H54 (cell line): ENCODE measurements at regions not wholly inside any gene's neighbourhood (a gene's known extent, or its start where the extent isn't known, plus 50 kb on each side); places are given as distances from the start of the nearest gene placed in this dataset.

Source experiments
- DNase-seq: peaks from one replicate; pipeline ENCODE4 v3.0.0; 2011; ENCODE audit warnings: low spot score, mixed read lengths; ENCODE audit not compliant: insufficient read length
- FAIRE-seq: peaks from 3 replicates; lab custom pipeline; 2011; peaks lifted over from hg19 to GRCh38; lab: Jason Lieb, UNC
- POLR2A ChIP-seq: IDR thresholded peaks from 2 replicates; pipeline ENCODE4 v1.6.1; 2011; ENCODE audit warnings: low read depth, mild to moderate bottlenecking, low read length

DNA sequence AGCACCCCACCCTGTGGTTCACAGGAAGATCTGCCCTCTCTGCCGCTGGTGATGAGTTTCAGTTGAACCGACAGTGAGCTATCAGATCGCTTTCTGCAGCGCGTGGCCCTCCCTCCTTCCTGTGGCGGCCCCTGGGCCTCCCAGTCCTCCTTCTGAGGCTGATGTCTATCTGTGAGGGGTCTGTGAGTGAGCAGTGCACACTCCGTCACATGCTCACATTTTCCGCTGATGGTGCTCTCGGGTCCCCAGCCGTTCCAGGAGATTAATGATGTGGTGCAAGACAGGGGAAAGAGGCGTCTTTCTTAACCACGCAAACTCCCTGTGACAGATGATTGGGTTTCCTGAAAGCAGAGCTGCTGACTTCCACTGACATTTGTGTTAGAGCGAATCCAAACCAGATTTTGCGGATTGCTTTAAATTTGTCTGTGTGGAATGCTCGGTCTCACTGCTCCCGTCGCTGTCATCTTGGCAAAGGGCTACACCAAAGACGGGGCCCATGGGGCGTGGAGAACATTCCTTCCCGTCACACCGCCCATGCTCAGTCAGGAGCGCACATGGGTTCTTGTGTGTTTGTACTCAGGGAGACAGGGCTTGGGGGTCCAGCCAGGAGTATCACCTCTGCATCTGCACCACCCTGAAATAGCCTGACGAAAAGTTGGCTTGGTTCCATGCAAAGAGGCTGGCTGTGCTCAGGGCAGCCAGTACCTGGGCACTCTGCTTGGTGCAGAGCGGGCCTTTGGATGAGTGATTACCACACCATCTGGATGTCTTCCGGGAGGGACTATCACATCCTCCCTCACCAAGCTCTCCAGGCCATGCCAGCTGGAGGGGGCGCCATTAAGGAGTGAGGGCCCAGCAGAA lies 154.7 kb upstream of the HS6ST1 start:
- FAIRE-seq (no peak), DNase-seq (no peak)
- no peak for TF ChIP-seq POLR2A

DNA sequence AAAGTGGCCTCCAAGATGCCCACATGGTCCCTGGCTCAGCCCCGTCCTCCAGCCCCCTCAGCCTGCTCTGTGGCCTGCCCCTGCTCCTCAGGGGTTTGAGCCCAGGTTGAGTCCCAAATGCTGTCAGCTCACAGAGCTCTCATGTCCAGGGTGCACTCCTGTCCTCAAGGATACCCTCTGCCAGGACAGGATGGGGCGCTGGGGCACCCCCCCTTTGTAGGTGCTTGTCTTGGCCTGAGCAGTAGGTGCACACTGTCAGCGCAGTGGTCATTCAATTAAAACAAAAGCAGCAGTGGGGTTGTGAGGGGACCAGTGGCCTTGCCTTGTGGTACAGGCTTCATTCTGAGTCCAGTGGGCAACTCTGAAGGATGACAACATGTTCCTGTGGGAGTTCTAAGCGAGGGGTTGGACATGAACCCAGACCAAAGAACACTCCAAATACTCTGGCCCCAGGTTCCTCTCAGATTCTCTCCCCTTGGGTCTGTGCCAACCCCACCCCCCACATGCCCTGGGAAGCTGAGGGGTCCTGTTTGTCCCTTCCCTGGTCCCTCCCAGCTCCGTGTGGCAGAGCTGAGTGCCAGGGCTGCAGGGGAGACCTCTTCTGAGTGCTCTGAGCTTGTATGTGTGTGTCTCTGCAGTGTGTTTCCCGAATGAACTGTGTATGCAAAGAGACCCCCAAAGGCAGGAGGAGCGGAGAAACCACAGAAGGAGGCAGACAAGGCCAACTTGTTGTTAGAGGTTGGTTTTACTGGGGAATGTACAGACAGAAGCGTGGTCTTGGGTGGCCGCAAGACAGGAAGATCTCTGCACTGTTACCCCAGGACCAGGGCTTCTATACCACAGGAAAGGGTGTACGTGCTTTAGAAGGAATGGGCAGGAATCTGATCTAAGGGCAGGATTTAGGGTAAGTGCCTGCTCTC lies 155.6 kb upstream of the HS6ST1 start:
- no peak for TF ChIP-seq POLR2A
- DNase-seq (no peak), FAIRE-seq (no peak)

DNA sequence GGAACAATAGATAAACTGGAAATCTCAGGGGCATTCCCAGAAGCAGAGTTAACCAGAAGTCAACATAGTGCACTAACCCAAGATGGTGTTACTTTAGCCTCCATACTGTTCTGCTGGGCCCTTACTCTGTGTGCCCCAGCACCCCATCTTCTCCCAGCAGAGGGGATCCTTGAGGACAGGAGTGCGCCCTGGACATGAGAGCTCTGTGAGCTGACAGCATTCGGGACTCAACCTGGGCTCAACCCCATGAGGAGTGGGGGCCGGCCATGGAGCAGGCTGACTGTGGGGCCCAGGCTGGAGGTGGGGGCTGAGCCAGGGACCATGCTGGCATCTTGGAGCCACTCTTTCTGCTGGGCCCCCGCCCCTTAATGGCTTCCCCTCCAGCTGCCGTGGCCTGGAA lies 156.3 kb upstream of the HS6ST1 start:
- DNase-seq (no peak), FAIRE-seq (no peak)
- TF ChIP-seq POLR2A, result no peak

DNA sequence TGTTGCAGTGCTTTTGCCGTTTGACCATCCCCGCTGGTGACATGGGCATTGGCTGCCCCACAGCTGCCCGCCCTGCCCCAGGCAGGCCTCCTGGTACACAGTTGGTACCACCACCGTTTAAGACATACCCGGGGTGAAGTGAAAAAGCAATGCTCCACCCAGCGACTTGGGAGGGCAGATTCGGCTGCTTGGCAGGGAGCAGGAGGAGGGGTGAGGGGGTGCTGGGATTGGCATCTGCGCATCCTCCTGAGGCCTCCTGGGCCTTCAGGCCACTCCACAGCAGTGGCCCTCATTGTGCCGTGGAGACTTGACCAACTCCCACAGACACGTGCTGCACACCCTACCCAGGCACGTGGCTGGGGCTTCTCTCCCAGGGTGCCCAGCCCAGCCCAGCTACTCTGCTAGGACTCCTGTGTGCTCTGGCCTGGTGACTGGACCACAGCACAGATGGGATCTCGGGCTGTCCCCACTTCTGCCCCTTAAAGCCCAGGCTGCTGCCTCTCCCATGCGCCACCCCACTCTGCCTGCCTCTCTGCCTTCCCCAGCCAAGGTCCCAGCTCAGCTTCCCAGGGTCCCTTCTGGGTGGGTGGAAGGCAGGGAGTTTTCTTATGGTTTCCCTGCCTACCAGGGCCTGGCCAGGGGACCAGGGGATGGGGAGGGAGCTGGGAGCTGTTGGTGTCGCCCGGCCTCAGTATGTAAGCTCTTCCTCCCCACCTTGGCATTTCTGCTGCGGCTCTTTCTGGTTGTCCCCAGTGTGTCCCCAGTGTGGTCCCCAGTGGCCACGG lies 157.0 kb upstream of the HS6ST1 start:
- TF ChIP-seq POLR2A, result no peak
- no peak for DNase-seq
- FAIRE-seq, result no peak

DNA sequence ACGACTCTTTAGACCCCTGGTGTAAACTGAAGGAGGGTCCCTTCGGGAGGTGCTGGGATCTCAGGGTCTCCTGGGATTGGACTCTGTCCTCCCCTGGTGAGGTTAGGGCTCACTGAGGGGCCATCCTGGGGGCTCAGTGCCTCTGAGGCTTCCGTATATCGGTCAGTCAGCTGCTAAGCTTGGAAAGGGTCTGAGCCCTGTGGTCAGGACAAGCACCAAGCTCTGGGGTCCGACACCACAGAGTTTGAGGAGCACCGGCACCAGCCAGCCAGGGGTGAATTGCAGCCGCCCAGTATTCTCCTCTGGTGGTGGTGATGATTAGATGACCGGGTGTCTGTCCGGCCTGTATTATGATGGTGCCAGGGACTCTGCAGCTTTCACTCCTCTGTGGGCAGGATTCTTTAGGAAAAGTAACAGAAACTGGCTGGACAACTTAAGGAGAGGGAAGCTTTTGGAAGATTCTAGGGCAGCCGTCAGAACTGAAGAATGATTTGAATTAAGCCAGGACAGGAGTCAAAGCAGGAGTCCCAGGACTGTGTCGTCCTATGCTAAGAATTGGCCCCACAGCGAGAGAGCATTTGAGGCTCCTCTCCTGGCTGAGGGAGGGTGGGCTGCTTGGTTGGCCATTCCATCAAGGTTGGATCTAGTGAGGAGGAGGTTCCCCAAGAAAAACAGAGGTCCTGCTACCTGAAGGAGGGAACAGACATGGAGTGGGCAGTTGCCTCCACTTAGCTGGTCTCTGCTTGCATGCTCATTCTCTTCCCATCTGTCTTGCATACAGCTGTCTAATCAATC lies 158.6 kb upstream of the HS6ST1 start:
- FAIRE-seq (no peak), DNase-seq (no peak)
- TF ChIP-seq POLR2A, result no peak

DNA sequence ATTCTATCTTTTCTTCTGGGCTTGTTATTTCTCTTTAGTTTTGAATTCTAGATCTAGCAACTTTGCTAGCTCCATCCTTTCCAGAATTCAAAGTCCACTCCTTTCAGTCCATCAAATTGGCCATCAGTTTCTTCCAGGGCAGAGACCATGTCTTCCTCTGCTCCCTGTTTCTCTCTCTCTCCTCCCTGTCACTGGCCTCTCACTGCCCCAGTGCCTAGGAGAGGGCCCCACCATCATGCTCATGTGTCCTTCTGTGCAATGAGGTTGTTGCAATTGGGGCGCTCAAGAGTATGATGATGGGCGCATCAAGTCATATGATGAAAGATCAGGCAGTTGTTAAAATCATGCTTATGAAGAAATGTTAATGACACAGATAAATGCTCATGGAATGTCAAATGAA lies 159.2 kb upstream of the HS6ST1 start:
- no peak for FAIRE-seq
- no peak for DNase-seq
- no peak for TF ChIP-seq POLR2A

DNA sequence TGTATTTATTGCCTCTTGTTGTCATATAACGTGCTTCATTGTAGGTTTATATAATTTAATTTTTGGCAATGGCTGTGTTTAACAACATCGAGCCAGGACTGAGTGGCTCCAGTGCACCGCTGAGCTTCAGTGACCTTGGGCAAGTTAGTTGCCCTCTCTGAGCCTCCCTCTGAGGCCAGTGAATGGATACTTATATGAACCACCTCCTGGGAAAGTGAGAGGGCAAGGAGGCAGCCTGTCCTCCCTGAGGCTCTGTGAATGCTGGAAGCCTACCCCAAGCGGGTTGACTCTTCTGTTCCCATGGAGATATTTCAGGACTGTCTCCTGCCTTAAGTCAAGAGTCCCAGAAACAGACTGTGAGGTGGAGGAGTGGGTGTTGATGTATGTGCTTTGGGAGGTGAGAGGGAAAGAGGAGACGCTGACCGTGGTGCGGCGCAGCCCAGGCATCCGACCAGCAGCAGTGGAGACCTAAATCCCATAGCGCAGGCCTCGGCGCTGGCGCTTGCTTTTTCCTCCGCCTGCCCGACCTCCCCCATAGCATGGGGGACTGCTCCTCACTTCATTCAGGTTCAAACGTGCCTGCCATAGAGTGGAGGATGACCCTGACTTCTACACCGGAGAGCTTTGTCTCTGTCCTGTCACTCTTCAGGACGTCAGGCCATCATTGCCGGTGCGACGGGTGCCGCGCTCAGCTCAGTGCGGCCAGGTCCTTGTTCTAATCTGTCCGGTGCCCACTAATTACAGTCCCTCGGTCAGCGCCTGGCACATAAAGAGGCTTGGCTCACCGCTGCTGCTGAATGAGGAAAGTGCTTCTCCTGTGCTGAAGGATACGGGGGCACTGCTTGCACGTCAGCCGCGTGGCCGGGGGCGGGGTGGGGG lies 167.3 kb upstream of the HS6ST1 start:
- DNase-seq, result no peak
- FAIRE-seq, result no peak
- no peak for TF ChIP-seq POLR2A

DNA sequence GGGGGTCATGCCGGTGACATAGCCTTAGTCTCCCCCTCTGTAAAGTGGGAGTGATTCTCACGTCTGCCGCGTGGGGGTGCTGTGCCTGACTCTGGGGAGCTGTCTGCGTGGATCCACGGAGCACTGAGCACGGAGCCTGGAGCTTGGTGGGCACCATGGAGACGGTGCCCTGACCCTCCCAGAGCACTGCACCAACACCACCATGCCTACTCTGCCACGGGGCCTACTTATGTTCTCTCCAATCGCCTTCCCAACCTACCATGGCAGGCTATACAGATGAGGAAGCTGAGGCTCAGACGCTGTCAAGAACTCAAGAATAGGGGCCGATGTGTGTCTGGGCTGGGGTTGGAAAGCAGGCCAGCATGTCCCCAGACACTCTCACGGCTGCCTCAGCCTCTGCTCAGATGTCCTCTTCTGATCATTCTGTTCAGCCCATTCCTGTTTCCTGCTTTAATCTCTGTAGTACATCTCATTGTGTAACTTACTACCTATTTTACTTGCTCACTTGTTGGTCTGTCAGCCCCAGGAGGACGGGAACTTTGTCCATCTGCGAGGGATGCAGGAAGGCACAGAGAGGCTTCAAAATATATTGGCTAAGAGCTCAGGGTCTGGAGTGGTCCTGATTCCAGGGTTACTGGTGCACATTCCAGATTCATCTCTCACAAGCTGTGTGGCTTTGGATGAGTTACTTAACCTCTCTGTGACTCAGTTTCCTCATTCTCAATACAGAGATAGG lies 168.1 kb upstream of the HS6ST1 start:
- TF ChIP-seq POLR2A, result no peak
- FAIRE-seq, result no peak
- no peak for DNase-seq

DNA sequence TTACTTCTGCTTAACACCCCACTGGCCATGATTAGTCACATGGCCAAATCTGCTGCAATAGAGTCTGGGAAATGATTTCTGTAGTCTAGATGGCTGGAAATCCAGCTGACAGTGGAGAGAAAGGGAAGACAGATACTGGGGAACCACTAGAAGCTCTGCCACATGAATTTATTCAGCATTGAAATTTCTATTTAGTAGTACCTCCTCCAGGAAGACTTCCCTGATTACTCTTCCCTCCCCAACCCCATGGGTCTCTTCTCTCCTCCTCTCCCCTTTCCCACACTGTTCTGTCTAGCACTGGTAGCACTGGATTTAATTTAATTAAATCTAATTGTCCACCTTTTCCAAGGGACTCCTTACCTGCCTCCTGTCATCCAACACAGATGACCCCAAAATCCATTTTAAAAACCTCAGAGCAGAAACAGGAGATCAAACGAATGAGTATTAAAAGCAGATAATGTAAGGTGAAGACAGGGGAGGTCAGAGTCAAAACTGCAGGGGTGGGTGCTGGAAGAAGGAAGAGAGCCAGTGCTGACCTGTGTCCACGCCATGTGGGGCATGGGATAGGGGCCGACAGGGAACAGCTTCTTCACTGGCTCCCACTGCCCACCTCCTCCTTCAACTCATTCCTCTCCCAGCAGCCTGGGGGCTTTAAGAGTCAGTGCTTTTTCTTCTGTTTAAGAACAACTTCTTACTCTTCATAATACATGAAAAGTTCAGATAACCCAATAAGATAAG lies 169.2 kb upstream of the HS6ST1 start:
- FAIRE-seq (no peak), DNase-seq (no peak)
- TF ChIP-seq POLR2A, result no peak

DNA sequence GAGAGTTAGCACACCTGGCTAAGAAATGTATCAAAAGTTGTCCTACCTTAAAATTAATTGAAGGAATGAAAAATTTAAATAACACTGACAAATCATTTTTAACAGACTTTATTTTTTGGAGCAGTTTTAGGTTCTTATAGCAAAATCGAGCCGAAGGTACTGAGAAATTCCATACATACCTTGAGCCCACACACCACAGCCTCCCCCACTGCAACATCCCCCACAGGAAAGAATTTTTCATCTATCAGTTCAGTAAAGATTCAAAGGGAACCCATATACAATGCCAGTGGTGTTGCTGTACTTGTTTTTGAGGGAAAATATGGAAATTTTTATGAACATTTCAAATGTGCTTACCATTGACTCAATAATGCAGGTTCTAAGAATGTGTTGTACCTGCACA lies 169.8 kb upstream of the HS6ST1 start:
- no peak for TF ChIP-seq POLR2A
- no peak for FAIRE-seq
- no peak for DNase-seq

DNA sequence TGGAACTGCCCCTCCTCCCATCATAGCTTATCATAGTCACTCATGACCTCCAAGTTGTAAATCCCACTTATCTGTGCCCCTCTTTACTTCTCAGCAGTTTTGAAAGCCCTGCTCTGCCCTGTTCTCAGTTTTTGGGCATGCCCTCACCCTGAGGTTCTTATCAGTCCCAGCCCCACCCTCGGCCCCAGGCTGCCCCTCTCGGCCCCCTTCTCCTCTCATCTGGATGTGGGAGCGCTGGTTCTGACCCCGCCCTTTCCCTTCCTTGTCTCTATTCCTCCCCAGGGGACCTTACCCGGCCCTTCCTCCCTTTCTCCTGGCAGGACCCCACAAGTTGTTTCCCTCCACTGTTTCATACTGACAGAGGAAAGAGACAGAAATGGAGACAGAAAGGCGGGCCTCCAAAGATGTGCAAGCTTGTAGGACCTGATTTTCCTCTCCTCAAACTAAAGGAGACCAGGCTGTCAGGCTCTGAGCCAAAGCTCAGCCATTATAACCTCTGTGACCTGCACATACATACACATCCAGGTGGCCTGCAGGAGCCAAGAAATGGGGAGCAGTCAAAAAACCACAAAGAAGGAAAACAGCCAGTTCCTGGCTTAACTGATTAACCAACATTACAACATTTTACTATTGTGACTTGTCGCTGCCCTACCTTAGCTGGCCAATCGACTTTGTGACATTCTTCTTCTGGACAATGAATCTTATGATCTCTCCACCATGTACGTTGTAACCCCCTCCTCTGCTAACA lies 171.0 kb upstream of the HS6ST1 start:
- no peak for TF ChIP-seq POLR2A
- DNase-seq (no peak), FAIRE-seq (no peak)
